ENCODE measurements at regions not wholly inside any gene's neighbourhood (a gene's known extent, or its start where the extent isn't known, plus 50 kb on each side); places are given as distances from the start of the nearest gene placed in this dataset.
"Not testable (repeated sequence)": the region's sequence is repeated elsewhere in the genome, so short reads cannot be mapped to it uniquely, and the experiment has no call there.

DNA sequence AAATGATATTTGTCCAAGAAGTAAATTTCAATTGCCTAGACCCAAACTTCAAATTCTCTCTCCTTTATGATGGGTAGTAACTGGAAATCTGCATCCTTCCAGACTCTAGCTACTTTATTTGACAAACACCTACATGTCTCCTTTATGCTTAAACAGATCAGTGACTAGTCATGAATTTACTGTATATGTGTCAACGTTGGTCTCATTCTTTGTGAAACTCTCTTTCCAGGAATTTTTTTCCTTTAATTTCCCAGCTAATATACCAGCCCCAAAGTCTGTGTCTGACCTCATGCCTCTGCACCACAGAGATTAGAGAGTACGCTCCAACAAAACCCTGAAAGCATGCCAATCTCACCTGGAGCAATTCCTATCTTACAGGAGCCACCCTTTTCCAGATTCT lies 811.2 kb upstream of the NCAM2 start:
- Mint-ChIP-seq H3K36me3 (no peaks in the 10 kb centered on the region), H3K9me3 (peaks cover 6 to 34% (median 11%) of the 10 kb centered on the region in 5 donors), H3K4me3 (no peak overlapping the region), H3K27ac (no peak overlapping the region), H3K4me1 (no peaks in the 10 kb centered on the region), H3K27me3 (no peaks in the 10 kb centered on the region)
- H3K36me3 ChIP-seq (ENCODE audit: insufficient read depth, low read length): no peaks in the 10 kb centered on the region
- ChIA-PET CTCF (no interaction called here), POLR2A (no interaction called here)
- no peaks in the 10 kb centered on the region for H3K9me3 ChIP-seq (ENCODE audit: low read length)
- no peak overlapping the region for H3K4me3 ChIP-seq (ENCODE audit: low read length)
- H3K4me1 ChIP-seq (ENCODE audit: insufficient read depth, low read length): no peaks in the 10 kb centered on the region
- H3K27me3 ChIP-seq (ENCODE audit: insufficient read depth, low read length, poor library complexity, severe bottlenecking): no peaks in the 10 kb centered on the region
- DNase-seq: no peak
- no peak overlapping the region for H3K27ac ChIP-seq (ENCODE audit: low read depth, low read length)

DNA sequence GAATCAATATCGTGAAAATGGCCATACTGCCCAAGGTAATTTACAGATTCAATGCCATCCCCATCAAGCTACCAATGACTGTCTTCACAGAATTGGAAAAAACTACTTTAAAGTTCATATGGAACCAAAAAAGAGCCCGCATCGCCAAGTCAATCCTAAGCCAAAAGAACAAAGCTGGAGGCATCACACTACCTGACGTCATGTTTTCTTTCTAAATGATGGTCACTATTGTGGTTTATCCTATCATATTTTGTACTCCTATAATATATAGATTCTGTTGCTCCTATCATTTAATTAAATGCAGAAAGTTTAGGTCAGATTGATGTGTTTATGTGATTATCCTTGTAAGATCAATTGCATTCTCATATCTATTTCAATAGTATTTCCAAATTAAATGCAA lies 796.9 kb upstream of the NCAM2 start:
- H3K4me3 ChIP-seq (ENCODE audit: low read length); H3K36me3 ChIP-seq (ENCODE audit: insufficient read depth, low read length); H3K4me1 Mint-ChIP-seq; DNase-seq; H3K27me3 Mint-ChIP-seq; POLR2A ChIA-PET; H3K27ac ChIP-seq (ENCODE audit: low read depth, low read length); H3K27me3 ChIP-seq (ENCODE audit: insufficient read depth, low read length, poor library complexity, severe bottlenecking); H3K4me1 ChIP-seq (ENCODE audit: insufficient read depth, low read length); H3K36me3 Mint-ChIP-seq; CTCF ChIA-PET; H3K27ac Mint-ChIP-seq; H3K9me3 ChIP-seq (ENCODE audit: low read length); H3K4me3 Mint-ChIP-seq: not testable (repeated sequence)
- H3K9me3 Mint-ChIP-seq: peaks cover 0 to 32% (median 9%) of the 10 kb centered on the region in 5 donors

DNA sequence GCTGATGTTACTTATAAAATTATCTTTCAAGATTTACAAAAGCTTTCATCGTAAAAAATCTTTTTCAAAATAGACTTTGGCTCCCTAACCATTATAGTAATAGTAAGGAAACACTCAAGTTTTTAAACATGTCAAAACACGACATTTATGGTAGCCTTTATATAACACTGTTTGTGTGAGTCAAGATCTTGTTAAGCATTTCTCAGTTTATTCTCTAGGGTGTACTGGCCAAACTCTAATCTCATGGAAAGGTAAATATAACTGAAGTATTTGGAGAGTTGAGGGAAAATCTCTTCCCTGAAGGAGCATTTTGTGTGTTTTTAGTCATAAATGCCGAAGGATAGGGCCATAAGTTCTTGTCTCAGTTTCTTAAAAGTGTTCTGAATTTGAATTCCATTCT lies 790.9 kb upstream of the NCAM2 start:
- DNase-seq: no peak
- ChIA-PET POLR2A (no interaction called here), CTCF (no interaction called here)
- Mint-ChIP-seq H3K36me3 (no peaks in the 10 kb centered on the region), H3K27me3 (no peaks in the 10 kb centered on the region), H3K4me3 (no peak overlapping the region), H3K4me1 (no peaks in the 10 kb centered on the region), H3K9me3 (peaks cover 0 to 32% (median 4%) of the 10 kb centered on the region in 5 donors), H3K27ac (no peak overlapping the region)
- H3K4me3 ChIP-seq (ENCODE audit: low read length): no peak overlapping the region
- H3K36me3 ChIP-seq (ENCODE audit: insufficient read depth, low read length): no peaks in the 10 kb centered on the region
- no peak overlapping the region for H3K27ac ChIP-seq (ENCODE audit: low read depth, low read length)
- no peaks in the 10 kb centered on the region for H3K4me1 ChIP-seq (ENCODE audit: insufficient read depth, low read length)
- no peaks in the 10 kb centered on the region for H3K9me3 ChIP-seq (ENCODE audit: low read length)
- no peaks in the 10 kb centered on the region for H3K27me3 ChIP-seq (ENCODE audit: insufficient read depth, low read length, poor library complexity, severe bottlenecking)

DNA sequence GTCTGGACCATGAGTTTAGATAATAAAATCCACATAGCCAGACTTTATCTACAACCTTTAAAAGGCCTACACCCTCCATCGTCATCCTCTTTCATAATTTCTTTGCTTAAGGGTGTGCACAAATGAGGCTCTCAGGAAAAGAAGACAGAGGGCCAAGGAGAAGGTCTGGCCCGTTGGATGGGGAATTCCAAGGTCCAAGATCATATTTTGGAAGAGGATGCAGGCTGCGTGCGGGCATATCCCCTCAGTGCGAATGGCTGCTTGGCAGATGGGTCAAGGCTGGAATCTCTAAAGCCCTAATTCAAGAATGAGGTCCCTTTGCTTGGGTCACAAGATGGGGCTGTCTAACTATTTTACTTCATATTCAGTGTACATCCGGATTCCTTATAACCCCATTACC lies 782.2 kb upstream of the NCAM2 start:
- POLR2A ChIA-PET: no interaction called here
- no peaks in the 10 kb centered on the region for H3K27me3 ChIP-seq (ENCODE audit: insufficient read depth, low read length, poor library complexity, severe bottlenecking)

DNA sequence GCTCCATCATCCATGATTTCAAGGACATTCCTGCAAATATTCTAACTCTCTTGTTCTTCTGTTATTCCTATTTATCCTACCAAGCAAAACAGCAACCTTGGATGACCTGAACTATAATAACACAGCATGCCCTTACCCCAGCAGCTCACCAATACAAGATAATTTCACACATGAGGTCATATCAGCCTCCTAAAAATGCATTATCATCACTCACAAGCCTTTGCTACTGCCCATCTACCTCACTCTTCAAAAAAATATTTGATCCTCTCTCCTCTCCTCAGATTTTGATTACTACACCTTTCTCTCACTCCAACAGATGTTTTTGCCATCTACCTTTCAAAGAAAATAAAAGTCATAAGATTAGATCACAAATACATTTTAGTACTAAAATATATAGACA lies 777.6 kb upstream of the NCAM2 start:
- H3K4me3 ChIP-seq (ENCODE audit: low read length): no peak overlapping the region
- peaks cover 2 to 18% (median 8%) of the 10 kb centered on the region in 5 donors for H3K9me3 Mint-ChIP-seq
- no peaks in the 10 kb centered on the region for H3K9me3 ChIP-seq (ENCODE audit: low read length)
- no peaks in the 10 kb centered on the region for H3K36me3 Mint-ChIP-seq
- H3K27me3 Mint-ChIP-seq: no peaks in the 10 kb centered on the region
- no peaks in the 10 kb centered on the region for H3K4me1 ChIP-seq (ENCODE audit: insufficient read depth, low read length)
- ChIA-PET CTCF (no interaction called here), POLR2A (no interaction called here)
- H3K4me3 Mint-ChIP-seq: no peak overlapping the region
- no peak overlapping the region for H3K27ac ChIP-seq (ENCODE audit: low read depth, low read length)
- no peaks in the 10 kb centered on the region for H3K4me1 Mint-ChIP-seq
- no peak for DNase-seq
- no peaks in the 10 kb centered on the region for H3K36me3 ChIP-seq (ENCODE audit: insufficient read depth, low read length)
- H3K27ac Mint-ChIP-seq: no peak overlapping the region
- H3K27me3 ChIP-seq (ENCODE audit: insufficient read depth, low read length, poor library complexity, severe bottlenecking): no peaks in the 10 kb centered on the region

More for the DNA sequence above, 782.2 kb upstream of the NCAM2 start:
- CTCF ChIA-PET: no interaction called here
- no peak overlapping the region for H3K4me3 Mint-ChIP-seq
- no peaks in the 10 kb centered on the region for H3K4me1 ChIP-seq (ENCODE audit: insufficient read depth, low read length)
- H3K4me3 ChIP-seq (ENCODE audit: low read length): no peak overlapping the region
- no peaks in the 10 kb centered on the region for H3K4me1 Mint-ChIP-seq
- H3K36me3 Mint-ChIP-seq: no peaks in the 10 kb centered on the region
- H3K27ac Mint-ChIP-seq: no peak overlapping the region
- no peak overlapping the region for H3K27ac ChIP-seq (ENCODE audit: low read depth, low read length)
- DNase-seq: no peak
- no peaks in the 10 kb centered on the region for H3K27me3 Mint-ChIP-seq
- H3K36me3 ChIP-seq (ENCODE audit: insufficient read depth, low read length): no peaks in the 10 kb centered on the region
- H3K9me3 ChIP-seq (ENCODE audit: low read length): no peaks in the 10 kb centered on the region
- peaks cover 1 to 17% (median 9%) of the 10 kb centered on the region in 5 donors for H3K9me3 Mint-ChIP-seq

DNA sequence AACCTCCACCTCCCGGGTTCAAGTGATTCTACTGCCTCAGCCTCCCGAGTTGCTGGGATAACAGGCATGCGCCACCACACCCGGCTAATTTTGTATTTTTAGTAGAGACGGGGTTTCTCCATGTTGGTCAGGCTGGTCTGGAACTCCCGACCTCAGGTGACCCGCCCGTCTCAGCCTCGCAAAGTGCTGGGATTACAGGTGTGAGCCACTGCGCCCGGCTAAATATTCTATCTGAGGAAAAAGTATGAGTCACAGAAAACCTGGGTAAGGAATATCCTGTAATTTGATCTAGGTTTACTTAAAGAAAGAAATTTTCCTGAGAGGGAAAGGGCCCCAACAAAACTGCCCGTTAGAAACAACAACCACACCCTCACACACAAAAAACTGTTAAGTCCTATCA lies 776.2 kb upstream of the NCAM2 start:
- H3K36me3 ChIP-seq (ENCODE audit: insufficient read depth, low read length); H3K4me3 ChIP-seq (ENCODE audit: low read length); H3K9me3 ChIP-seq (ENCODE audit: low read length); POLR2A ChIA-PET; H3K4me1 ChIP-seq (ENCODE audit: insufficient read depth, low read length); H3K27me3 Mint-ChIP-seq; CTCF ChIA-PET; H3K36me3 Mint-ChIP-seq; H3K27ac Mint-ChIP-seq; H3K4me3 Mint-ChIP-seq; H3K27ac ChIP-seq (ENCODE audit: low read depth, low read length); H3K4me1 Mint-ChIP-seq; H3K27me3 ChIP-seq (ENCODE audit: insufficient read depth, low read length, poor library complexity, severe bottlenecking); DNase-seq: not testable (repeated sequence)
- H3K9me3 Mint-ChIP-seq: peaks cover 2 to 22% (median 10%) of the 10 kb centered on the region in 5 donors

DNA sequence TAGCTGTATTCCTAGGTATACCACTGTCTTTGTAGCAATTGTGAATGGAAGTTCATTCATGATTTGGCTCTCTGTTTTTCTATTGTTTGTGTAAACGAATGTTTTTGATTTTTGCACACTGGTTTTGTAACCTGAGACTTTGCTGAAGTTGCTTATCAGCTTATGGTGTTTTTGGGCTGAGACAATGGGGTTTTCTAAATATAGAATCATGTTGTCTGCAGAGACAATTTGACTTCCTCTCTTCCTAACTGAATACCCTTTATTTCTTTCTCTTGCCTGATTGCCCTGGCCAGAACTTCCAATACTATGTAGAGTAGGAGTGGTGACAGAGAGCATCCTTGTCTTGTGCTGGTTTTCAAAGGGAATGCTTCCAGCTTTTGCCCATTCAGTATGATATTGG lies 761.6 kb upstream of the NCAM2 start:
- POLR2A ChIA-PET; H3K9me3 ChIP-seq (ENCODE audit: low read length); H3K27ac ChIP-seq (ENCODE audit: low read depth, low read length); H3K36me3 ChIP-seq (ENCODE audit: insufficient read depth, low read length); H3K27me3 Mint-ChIP-seq; H3K4me1 ChIP-seq (ENCODE audit: insufficient read depth, low read length); CTCF ChIA-PET; H3K27ac Mint-ChIP-seq; H3K36me3 Mint-ChIP-seq; H3K4me3 Mint-ChIP-seq; DNase-seq; H3K27me3 ChIP-seq (ENCODE audit: insufficient read depth, low read length, poor library complexity, severe bottlenecking); H3K4me1 Mint-ChIP-seq; H3K4me3 ChIP-seq (ENCODE audit: low read length): not testable (repeated sequence)
- H3K9me3 Mint-ChIP-seq: peaks cover 20 to 48% (median 25%) of the 10 kb centered on the region in 5 donors

DNA sequence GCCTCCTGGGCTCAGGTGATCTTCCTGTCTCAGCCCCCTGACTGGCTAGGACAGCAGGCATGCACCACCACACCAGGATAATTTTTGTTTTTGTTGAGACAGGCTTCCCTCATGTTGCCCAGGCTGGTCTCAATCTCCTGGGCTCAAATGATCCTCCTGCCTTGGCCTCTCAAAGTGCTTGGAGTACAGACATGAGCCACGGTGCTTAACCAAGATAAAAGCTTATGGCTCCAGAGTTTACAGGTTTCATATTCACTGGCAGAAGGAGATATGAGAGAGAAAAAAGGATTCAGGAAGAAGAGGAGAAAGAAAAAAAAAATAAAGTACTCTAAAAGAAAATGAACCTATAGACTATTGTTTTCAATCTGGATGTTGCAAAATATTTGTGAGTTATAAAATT lies 748.8 kb upstream of the NCAM2 start:
- no peaks in the 10 kb centered on the region for H3K36me3 Mint-ChIP-seq
- no peaks in the 10 kb centered on the region for H3K27me3 ChIP-seq (ENCODE audit: insufficient read depth, low read length, poor library complexity, severe bottlenecking)
- no peak overlapping the region for H3K27ac Mint-ChIP-seq
- H3K27me3 Mint-ChIP-seq: no peaks in the 10 kb centered on the region
- peaks cover 0 to 10% (median 8%) of the 10 kb centered on the region in 5 donors for H3K9me3 Mint-ChIP-seq
- no peak overlapping the region for H3K4me3 Mint-ChIP-seq
- H3K27ac ChIP-seq (ENCODE audit: low read depth, low read length): no peak overlapping the region
- CTCF ChIA-PET: no interaction called here
- H3K36me3 ChIP-seq (ENCODE audit: insufficient read depth, low read length): no peaks in the 10 kb centered on the region
- no peaks in the 10 kb centered on the region for H3K4me1 ChIP-seq (ENCODE audit: insufficient read depth, low read length)
- no peak for DNase-seq
- POLR2A ChIA-PET: no interaction called here
- H3K4me1 Mint-ChIP-seq: no peaks in the 10 kb centered on the region
- H3K9me3 ChIP-seq (ENCODE audit: low read length): no peaks in the 10 kb centered on the region
- no peak overlapping the region for H3K4me3 ChIP-seq (ENCODE audit: low read length)

DNA sequence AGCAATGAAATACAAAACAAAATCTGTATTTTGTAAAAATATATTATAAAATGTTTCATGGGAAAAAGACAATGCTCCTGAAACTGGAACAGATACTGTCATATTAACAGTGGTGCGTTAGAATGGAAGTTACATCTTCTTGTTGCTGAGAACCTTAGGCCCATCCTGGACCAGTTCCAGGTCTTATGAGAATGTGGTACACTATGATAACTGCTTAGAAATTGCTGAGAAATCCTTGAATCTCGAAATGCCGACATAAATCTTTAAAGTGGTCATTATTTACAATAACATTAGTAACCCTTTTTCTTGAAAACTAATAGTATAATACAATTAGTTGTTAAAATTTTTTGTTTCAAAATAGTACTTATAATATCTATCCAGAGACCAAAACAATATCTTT lies 747.9 kb upstream of the NCAM2 start:
- POLR2A ChIA-PET: no interaction called here
- H3K36me3 ChIP-seq (ENCODE audit: insufficient read depth, low read length): no peaks in the 10 kb centered on the region
- Mint-ChIP-seq H3K27ac (no peak overlapping the region), H3K4me1 (no peaks in the 10 kb centered on the region), H3K4me3 (no peak overlapping the region), H3K27me3 (no peaks in the 10 kb centered on the region), H3K36me3 (no peaks in the 10 kb centered on the region), H3K9me3 (peaks cover 0 to 16% (median 11%) of the 10 kb centered on the region in 5 donors)
- no peaks in the 10 kb centered on the region for H3K27me3 ChIP-seq (ENCODE audit: insufficient read depth, low read length, poor library complexity, severe bottlenecking)
- H3K27ac ChIP-seq (ENCODE audit: low read depth, low read length): no peak overlapping the region
- no peak overlapping the region for H3K4me3 ChIP-seq (ENCODE audit: low read length)
- CTCF ChIA-PET: no interaction called here
- no peak for DNase-seq
- H3K4me1 ChIP-seq (ENCODE audit: insufficient read depth, low read length): no peaks in the 10 kb centered on the region
- no peaks in the 10 kb centered on the region for H3K9me3 ChIP-seq (ENCODE audit: low read length)
